ENCODE measurements at regions not wholly inside any gene's neighbourhood (a gene's known extent, or its start where the extent isn't known, plus 50 kb on each side); places are given as distances from the start of the nearest gene placed in this dataset.

DNA sequence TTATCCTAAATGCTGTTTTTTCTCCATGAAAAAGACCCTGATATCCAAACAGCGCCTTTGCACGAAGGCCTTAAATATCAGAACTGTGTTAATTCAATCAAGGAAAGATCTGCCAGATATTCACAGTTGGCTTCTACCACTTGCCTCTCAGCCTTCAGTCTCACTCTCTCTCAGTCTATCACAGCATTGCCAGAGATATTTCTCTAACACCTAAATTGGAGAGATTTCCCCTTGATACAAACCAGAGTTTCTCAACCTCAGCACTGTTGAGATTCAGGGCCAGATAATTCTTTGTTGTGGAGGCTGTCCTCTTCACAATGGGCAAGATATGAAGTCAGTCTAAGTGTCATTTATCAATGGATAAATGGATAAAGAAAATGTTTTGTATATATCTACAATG, 454.1 kb upstream of the MAF start:
- intact Hi-C loops (cut with DNase I) = no loop called here
- TF ChIP-seq, protein P1, sequence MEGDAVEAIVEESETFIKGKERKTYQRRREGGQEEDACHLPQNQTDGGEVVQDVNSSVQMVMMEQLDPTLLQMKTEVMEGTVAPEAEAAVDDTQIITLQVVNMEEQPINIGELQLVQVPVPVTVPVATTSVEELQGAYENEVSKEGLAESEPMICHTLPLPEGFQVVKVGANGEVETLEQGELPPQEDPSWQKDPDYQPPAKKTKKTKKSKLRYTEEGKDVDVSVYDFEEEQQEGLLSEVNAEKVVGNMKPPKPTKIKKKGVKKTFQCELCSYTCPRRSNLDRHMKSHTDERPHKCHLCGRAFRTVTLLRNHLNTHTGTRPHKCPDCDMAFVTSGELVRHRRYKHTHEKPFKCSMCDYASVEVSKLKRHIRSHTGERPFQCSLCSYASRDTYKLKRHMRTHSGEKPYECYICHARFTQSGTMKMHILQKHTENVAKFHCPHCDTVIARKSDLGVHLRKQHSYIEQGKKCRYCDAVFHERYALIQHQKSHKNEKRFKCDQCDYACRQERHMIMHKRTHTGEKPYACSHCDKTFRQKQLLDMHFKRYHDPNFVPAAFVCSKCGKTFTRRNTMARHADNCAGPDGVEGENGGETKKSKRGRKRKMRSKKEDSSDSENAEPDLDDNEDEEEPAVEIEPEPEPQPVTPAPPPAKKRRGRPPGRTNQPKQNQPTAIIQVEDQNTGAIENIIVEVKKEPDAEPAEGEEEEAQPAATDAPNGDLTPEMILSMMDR (IDR thresholded peaks at IDR 0.05) = no peak
- TF ChIP-seq POLR2A (IDR thresholded peaks at IDR 0.05) = no peak
- DNase-seq = no peak
- 83 to 94% (median 90%) methylated on average over 2 of the region's 2 CpGs for WGBS, 4 donors
- no peak overlapping the region for H3K4me3 ChIP-seq
- no peaks in the 10 kb centered on the region for H3K9me3 ChIP-seq (replicated peaks in 1 of 3)
- no peak overlapping the region for H3K27ac ChIP-seq
- no peaks in the 10 kb centered on the region for H3K27me3 ChIP-seq
- H3K36me3 ChIP-seq (replicated peaks in 1 of 2) = no peaks in the 10 kb centered on the region
- H3K4me1 ChIP-seq (replicated peaks in 1 of 2) = no peaks in the 10 kb centered on the region

DNA sequence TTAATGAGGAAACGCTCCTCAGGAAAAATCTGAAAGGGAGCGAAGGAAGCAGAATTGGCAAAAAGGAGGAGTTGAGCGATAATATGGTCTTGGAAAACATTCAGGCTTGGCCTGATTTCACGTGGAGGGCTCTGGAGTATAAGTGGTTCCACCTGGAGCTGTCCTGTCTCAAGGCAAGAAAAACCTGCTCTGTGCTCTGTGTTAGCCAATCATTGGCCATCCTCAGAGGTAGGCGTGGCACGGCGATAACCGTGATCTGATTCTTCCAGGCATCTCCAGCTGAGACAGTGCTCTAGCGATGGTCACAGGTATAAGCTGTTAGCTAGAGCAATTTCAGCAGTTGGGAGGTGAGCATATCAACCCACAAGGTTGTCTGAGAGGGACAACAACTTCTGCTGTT, 450.5 kb upstream of the MAF start:
- TF ChIP-seq, protein P1 (IDR thresholded peaks at IDR 0.05) = no peak
- TF ChIP-seq POLR2A (IDR thresholded peaks at IDR 0.05) = no peak
- DNase-seq = no peak
- H3K27ac ChIP-seq = no peak overlapping the region

DNA sequence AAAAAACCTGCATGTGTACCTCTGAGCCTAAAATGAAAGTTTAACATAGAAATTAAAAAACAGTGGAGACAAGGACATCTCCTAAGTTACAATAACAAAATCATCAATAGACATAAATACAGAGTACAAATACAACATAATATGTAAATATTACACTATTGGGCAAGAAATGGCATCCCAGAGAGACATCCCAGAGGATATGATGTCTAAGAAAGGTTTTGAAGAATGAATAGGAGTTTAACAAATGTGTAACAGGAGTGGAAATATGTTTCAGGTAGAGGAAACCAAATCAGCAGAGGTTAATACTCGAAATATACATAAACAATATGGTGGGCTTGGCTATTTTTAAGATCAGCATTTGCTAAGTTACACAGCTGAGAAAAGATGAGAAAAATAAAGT, 447.7 kb upstream of the MAF start:
- Histone ChIP-seq H3K27me3 (no peaks in the 10 kb centered on the region), H3K27ac (no peak overlapping the region), H3K36me3 (replicated peaks in 1 of 2) (no peaks in the 10 kb centered on the region), H3K4me3 (no peak overlapping the region), H3K9me3 (replicated peaks in 1 of 3) (no peaks in the 10 kb centered on the region), H3K4me1 (replicated peaks in 1 of 2) (peaks cover 0 to 7% of the 10 kb centered on the region in 2 donors)
- TF ChIP-seq POLR2A (IDR thresholded peaks at IDR 0.05) = no peak
- TF ChIP-seq, protein P1 (IDR thresholded peaks at IDR 0.05) = no peak
- no peak for DNase-seq
- WGBS, 4 donors = 57 to 64% (median 61%) methylated on average over 1 of the region's 1 CpG
- intact Hi-C loops (cut with DNase I) = no loop called here

More for the DNA sequence above, 450.5 kb upstream of the MAF start:
- H3K27me3 ChIP-seq = no peaks in the 10 kb centered on the region
- H3K4me3 ChIP-seq = no peak overlapping the region
- H3K9me3 ChIP-seq (replicated peaks in 1 of 3) = no peaks in the 10 kb centered on the region
- 81 to 91% (median 85%) methylated on average over 9 of the region's 9 CpGs for WGBS, 4 donors
- peaks cover 0 to 7% of the 10 kb centered on the region in 2 donors for H3K4me1 ChIP-seq (replicated peaks in 1 of 2)
- intact Hi-C loops (cut with DNase I) = no loop called here
- no peaks in the 10 kb centered on the region for H3K36me3 ChIP-seq (replicated peaks in 1 of 2)

DNA sequence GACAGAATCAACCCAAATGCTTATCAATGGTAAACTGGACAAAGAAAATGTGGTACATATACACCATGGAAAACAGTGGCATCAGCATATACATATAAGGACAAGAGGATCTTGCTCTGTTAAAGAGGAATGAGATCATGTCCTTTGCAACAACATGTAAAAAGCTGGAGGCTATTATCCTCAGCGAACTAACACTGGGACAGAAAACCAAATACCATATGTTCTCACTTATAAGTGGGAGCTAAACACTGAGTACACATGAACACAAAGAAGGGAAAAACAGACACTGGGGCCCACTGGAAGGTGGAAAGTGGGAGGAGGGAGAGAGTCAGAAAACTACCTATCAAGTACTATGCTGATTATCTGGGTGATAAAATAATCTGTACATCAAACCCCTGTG, 447.3 kb upstream of the MAF start:
- Histone ChIP-seq H3K27ac (no peak overlapping the region), H3K4me3 (no peak overlapping the region), H3K4me1 (replicated peaks in 1 of 2) (peaks cover 0 to 7% of the 10 kb centered on the region in 2 donors), H3K9me3 (replicated peaks in 1 of 3) (no peaks in the 10 kb centered on the region), H3K27me3 (no peaks in the 10 kb centered on the region), H3K36me3 (replicated peaks in 1 of 2) (no peaks in the 10 kb centered on the region)
- TF ChIP-seq, protein P1 (IDR thresholded peaks at IDR 0.05) = no peak
- TF ChIP-seq POLR2A (IDR thresholded peaks at IDR 0.05) = no peak
- WGBS, 4 donors = 76 to 88% (median 81%) methylated on average over 1 of the region's 1 CpG
- DNase-seq = no peak
- intact Hi-C loops (cut with DNase I) = no loop called here
